ENCODE measurements at regions not wholly inside any gene's neighbourhood (a gene's known extent, or its start where the extent isn't known, plus 50 kb on each side); places are given as distances from the start of the nearest gene placed in this dataset.

GRCh38 chr2:126307740-126308139 lies 348.2 kb upstream of the GYPC start:
- TF ChIP-seq CTCF (IDR thresholded peaks at IDR 0.05; ENCODE audit: low read length) (no peak), EZH2 (IDR thresholded peaks at IDR 0.05; ENCODE audit: borderline replicate concordance, low read length) (no peak)
